A673 (cell line): ENCODE measurements at regions not wholly inside any gene's neighbourhood (a gene's known extent, or its start where the extent isn't known, plus 50 kb on each side); places are given as distances from the start of the nearest gene placed in this dataset.

ENCODE experiments used
- BruUV-seq: library from RNA; stranded (reverse); fragments of 400-500 nt; replicated peaks from 2 replicates; lab custom pipeline; 2021; lab: Mats Ljungman, UMichigan
- CTCF ChIA-PET: fragments of 300-600 bp; sonication (Branson Sonifier 250); formaldehyde crosslinking; loops from one replicate; lab custom pipeline; 2022; ENCODE audit warnings: antibody characterized with exemption; lab: Charles Lee
- POLR2A ChIA-PET: fragments of 300-600 bp; sonication (Branson Sonifier 250); formaldehyde crosslinking; loops from one replicate; lab custom pipeline; 2022; ENCODE audit warnings: antibody characterized with exemption; ENCODE audit not compliant: low non-redundant PET; lab: Charles Lee
- DNase-seq: peaks from one replicate; pipeline ENCODE4 v3.0.0-alpha.2; 2015; ENCODE audit warnings: low spot score
- H3K27ac ChIP-seq: fragments of 200-600 bp; sonication (generic); 2 replicates; pipeline ENCODE4 v1.5.1; 2016; ENCODE audit warnings: mixed run types, low read depth, mild to moderate bottlenecking, mixed read lengths, antibody characterized with exemption, low read length; ENCODE audit not compliant: poor library complexity, severe bottlenecking
- H3K27me3 ChIP-seq: fragments of 200-600 bp; sonication (generic); replicated peaks from 2 replicates; pipeline ENCODE4 v1.6.1; 2017; ENCODE audit warnings: mixed run types, low read depth, mild to moderate bottlenecking, mixed read lengths, antibody characterized with exemption, low read length; ENCODE audit not compliant: insufficient read depth, poor library complexity
- H3K36me3 ChIP-seq: fragments of 200-600 bp; sonication (generic); 2 replicates; pipeline ENCODE4 v1.6.1; 2016; ENCODE audit warnings: mixed run types, mild to moderate bottlenecking, mixed read lengths, antibody characterized with exemption, low read length; ENCODE audit not compliant: insufficient read depth, poor library complexity, severe bottlenecking
- H3K4me1 ChIP-seq: fragments of 200-600 bp; sonication (generic); 2 replicates; pipeline ENCODE4 v1.6.1; 2017; ENCODE audit warnings: mixed run types, mild to moderate bottlenecking, mixed read lengths, antibody characterized with exemption, low read length; ENCODE audit not compliant: insufficient read depth, poor library complexity, severe bottlenecking
- H3K4me3 ChIP-seq: fragments of 200-600 bp; sonication (generic); 2 replicates; pipeline ENCODE4 v1.5.1; 2016; ENCODE audit warnings: low read depth, mixed run types, mild to moderate bottlenecking, mixed read lengths, low read length; ENCODE audit not compliant: poor library complexity, severe bottlenecking
- H3K9me3 ChIP-seq: fragments of 200-600 bp; sonication (generic); 2 replicates; pipeline ENCODE4 v1.6.1; 2016; ENCODE audit warnings: mixed run types, low read depth, mild to moderate bottlenecking, mixed read lengths, antibody characterized with exemption, low read length; ENCODE audit not compliant: poor library complexity, severe bottlenecking
- EZH2 ChIP-seq: fragments of 200-600 bp; sonication (generic); IDR thresholded peaks from 2 replicates; pipeline ENCODE4 v1.6.1; 2017; ENCODE audit warnings: borderline replicate concordance, low read depth, mild to moderate bottlenecking, mixed read lengths, antibody characterized with exemption, low read length; ENCODE audit not compliant: poor library complexity, severe bottlenecking
- intact Hi-C: fragments of 100-400 bp; cut with micrococcal nuclease; formaldehyde crosslinking; loops from one replicate; pipeline ENCODE4 v1.10.0; 2022; ENCODE audit not compliant: unreplicated experiment
- TF ChIP-seq, protein P1 (sequence below): fragments of 300-800, 200-600 bp; sonication (generic); conservative IDR thresholded peaks from 2 replicates; pipeline ENCODE4 v1.5.1; 2017; ENCODE audit warnings: low read depth, mild to moderate bottlenecking, antibody characterized with exemption, low read length, moderate library complexity, mixed read lengths

DNA sequence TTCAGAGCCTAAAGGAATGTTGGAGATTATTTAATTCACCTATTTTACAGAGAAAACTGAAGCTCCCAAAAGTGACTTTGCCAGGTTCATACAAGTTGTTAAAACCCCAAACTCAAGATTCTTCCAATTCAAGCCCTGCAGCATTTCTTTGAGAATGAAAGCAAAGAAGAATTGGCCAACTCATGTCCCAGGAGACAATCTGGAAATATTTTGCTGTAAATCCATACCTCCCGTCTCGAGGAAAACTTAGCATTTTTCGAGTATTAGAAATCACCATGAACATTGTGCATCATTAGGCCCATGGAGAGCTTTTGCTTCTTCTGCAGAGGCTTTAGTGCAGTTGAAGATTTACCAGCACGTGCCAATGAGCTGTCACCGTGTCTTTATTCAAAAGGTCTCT is 176.4 kb upstream of the KCNJ16 start:
- no peak overlapping the region for H3K4me3 ChIP-seq
- no peaks in the 10 kb centered on the region for H3K4me1 ChIP-seq
- TF ChIP-seq EZH2: no peak
- TF ChIP-seq, protein P1, sequence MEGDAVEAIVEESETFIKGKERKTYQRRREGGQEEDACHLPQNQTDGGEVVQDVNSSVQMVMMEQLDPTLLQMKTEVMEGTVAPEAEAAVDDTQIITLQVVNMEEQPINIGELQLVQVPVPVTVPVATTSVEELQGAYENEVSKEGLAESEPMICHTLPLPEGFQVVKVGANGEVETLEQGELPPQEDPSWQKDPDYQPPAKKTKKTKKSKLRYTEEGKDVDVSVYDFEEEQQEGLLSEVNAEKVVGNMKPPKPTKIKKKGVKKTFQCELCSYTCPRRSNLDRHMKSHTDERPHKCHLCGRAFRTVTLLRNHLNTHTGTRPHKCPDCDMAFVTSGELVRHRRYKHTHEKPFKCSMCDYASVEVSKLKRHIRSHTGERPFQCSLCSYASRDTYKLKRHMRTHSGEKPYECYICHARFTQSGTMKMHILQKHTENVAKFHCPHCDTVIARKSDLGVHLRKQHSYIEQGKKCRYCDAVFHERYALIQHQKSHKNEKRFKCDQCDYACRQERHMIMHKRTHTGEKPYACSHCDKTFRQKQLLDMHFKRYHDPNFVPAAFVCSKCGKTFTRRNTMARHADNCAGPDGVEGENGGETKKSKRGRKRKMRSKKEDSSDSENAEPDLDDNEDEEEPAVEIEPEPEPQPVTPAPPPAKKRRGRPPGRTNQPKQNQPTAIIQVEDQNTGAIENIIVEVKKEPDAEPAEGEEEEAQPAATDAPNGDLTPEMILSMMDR: no peak
- no peaks in the 10 kb centered on the region for H3K27me3 ChIP-seq
- intact Hi-C loops: no loop called here
- no peak overlapping the region for H3K27ac ChIP-seq
- H3K9me3 ChIP-seq: no peaks in the 10 kb centered on the region
- POLR2A ChIA-PET: no interaction called here
- no TSS peak for BruUV-seq
- CTCF ChIA-PET: no interaction called here
- no peaks in the 10 kb centered on the region for H3K36me3 ChIP-seq
- no peak for DNase-seq

DNA sequence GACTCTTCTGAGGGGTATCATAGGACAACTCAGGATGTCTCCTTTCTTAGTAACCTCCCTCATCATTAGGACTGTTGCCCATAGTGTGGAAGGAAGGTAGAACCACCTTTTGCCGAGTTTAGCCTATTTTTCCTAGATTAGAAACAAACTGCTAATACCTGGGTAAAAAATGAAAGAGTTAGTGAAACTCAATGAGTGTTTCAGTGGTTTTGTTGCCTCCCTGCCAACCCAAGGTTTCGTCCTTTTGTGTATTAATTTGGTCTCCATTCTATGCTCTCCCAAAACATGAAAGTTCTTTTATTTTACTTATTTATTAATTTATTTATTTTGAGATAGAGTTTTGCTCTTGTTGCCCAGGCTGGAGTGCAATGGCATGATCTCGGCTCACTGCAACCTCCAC is 174.9 kb upstream of the KCNJ16 start:
- Histone ChIP-seq H3K27me3 (no peaks in the 10 kb centered on the region), H3K9me3 (no peaks in the 10 kb centered on the region), H3K4me3 (no peak overlapping the region), H3K4me1 (no peaks in the 10 kb centered on the region), H3K36me3 (no peaks in the 10 kb centered on the region), H3K27ac (no peak overlapping the region)
- DNase-seq: no peak
- ChIA-PET CTCF (no interaction called here), POLR2A (no interaction called here)
- TF ChIP-seq EZH2: no peak
- TF ChIP-seq, protein P1: no peak
- BruUV-seq: no TSS peak
- intact Hi-C loops: no loop called here

DNA sequence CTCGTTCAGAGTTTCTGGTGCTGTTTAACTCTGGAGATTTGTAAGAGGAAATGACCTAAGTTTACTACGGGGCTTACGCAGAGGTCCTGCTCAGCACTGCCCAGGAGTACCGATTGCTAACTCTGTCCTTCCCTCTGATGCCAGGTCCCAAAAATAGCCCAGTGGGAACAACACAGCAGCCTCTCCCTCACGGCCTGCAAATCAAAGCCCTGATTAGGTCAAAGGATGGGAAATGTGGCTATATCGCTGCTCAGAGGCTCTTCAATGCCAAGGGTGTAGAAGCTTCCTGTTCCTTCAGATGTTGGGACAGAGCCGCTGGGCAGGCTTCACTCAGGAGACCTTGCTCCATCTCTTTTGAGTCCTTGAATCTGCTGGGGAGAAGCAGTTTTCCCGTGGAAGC is 174.2 kb upstream of the KCNJ16 start:
- no peak overlapping the region for H3K4me3 ChIP-seq
- no peaks in the 10 kb centered on the region for H3K4me1 ChIP-seq
- no peak overlapping the region for H3K27ac ChIP-seq
- POLR2A ChIA-PET: no interaction called here
- intact Hi-C loops: no loop called here
- no peak for DNase-seq
- H3K9me3 ChIP-seq: no peaks in the 10 kb centered on the region
- no peaks in the 10 kb centered on the region for H3K27me3 ChIP-seq
- CTCF ChIA-PET: no interaction called here
- no peak for TF ChIP-seq EZH2
- TF ChIP-seq, protein P1: no peak
- H3K36me3 ChIP-seq: no peaks in the 10 kb centered on the region
- no TSS peak for BruUV-seq
